PC-3 (cell line): ENCODE measurements at regions not wholly inside any gene's neighbourhood (a gene's known extent, or its start where the extent isn't known, plus 50 kb on each side); places are given as distances from the start of the nearest gene placed in this dataset.

Experiments
- ATAC-seq: fragments of 200-7000 bp; cut with Tn5 transposase; 2 replicates; pipeline ENCODE4 v1.9.1; 2020; ENCODE audit warnings: mild to moderate bottlenecking, moderate library complexity
- BruUV-seq: library from RNA; stranded (reverse); fragments of 400-500 nt; replicated peaks from 2 replicates; lab custom pipeline; 2021; lab: Mats Ljungman, UMichigan
- CTCF ChIA-PET: fragments of 300-600 bp; sonication (Branson Sonifier 250); formaldehyde crosslinking; loops from one replicate; lab custom pipeline; 2022; ENCODE audit warnings: antibody characterized with exemption; lab: Charles Lee
- POLR2A ChIA-PET: fragments of 300-600 bp; sonication (Branson Sonifier 250); formaldehyde crosslinking; loops from one replicate; lab custom pipeline; 2022; ENCODE audit warnings: antibody characterized with exemption; ENCODE audit not compliant: unreplicated experiment; lab: Charles Lee
- DNase-seq: peaks from one replicate; pipeline ENCODE4 v3.0.0-alpha.2; 2015
- H2AFZ ChIP-seq: fragments of 300-600 bp; sonication (generic); 2 replicates; pipeline ENCODE4 v1.6.0; 2016; ENCODE audit warnings: antibody characterized with exemption, low read length
- H3F3A ChIP-seq: fragments of 300-600 bp; sonication (generic); one replicate; pipeline ENCODE4 v1.6.0; 2017; ENCODE audit warnings: antibody characterized with exemption, low read length, control low read depth, mild to moderate bottlenecking; ENCODE audit not compliant: unreplicated experiment
- H3K27ac ChIP-seq: fragments of 300-600 bp; sonication (generic); 2 replicates; pipeline ENCODE4 v1.5.1; 2016; ENCODE audit warnings: mild to moderate bottlenecking, low read length
- H3K27me3 ChIP-seq: fragments of 300-600 bp; sonication (generic); 2 replicates; pipeline ENCODE4 v1.6.1; 2016; ENCODE audit warnings: low read length, mixed read lengths
- H3K36me3 ChIP-seq: fragments of 300-600 bp; sonication (generic); 2 replicates; pipeline ENCODE4 v1.6.1; 2016; ENCODE audit warnings: low read depth, mixed run types, low read length, mixed read lengths
- H3K4me1 ChIP-seq: fragments of 300-600 bp; sonication (generic); 2 replicates; pipeline ENCODE4 v1.5.1; 2016; ENCODE audit warnings: low read length; ENCODE audit not compliant: insufficient read depth
- H3K4me2 ChIP-seq: fragments of 300-600 bp; sonication (generic); 2 replicates; pipeline ENCODE4 v1.6.0; 2016; ENCODE audit warnings: low read length
- H3K4me3 ChIP-seq: fragments of 300-600 bp; sonication (generic); 2 replicates; pipeline ENCODE4 v1.5.1; 2016; ENCODE audit warnings: mild to moderate bottlenecking, low read length, mixed read lengths
- H3K79me2 ChIP-seq: fragments of 300-600 bp; sonication (generic); 2 replicates; pipeline ENCODE4 v1.6.1; 2017; ENCODE audit warnings: low read length, mixed read lengths
- H3K9ac ChIP-seq: fragments of 300-600 bp; sonication (generic); 2 replicates; pipeline ENCODE4 v1.6.0; 2016; ENCODE audit warnings: mild to moderate bottlenecking, low read length
- H3K9me2 ChIP-seq: fragments of 300-600 bp; sonication (generic); replicated peaks from 2 replicates; pipeline ENCODE4 v1.6.1; 2016; ENCODE audit warnings: mixed run types, low read length, mixed read lengths
- H3K9me3 ChIP-seq: fragments of 300-600 bp; sonication (generic); 2 replicates; pipeline ENCODE4 v1.6.1; 2016; ENCODE audit warnings: low read length, mixed read lengths
- H4K20me1 ChIP-seq: fragments of 300-600 bp; sonication (generic); 2 replicates; pipeline ENCODE4 v1.6.1; 2016; ENCODE audit warnings: low read length, mixed read lengths
- CTCF ChIP-seq: fragments of 300-600 bp; sonication (generic); conservative IDR thresholded peaks from 2 replicates; pipeline ENCODE4 v1.5.1; 2017; ENCODE audit warnings: antibody characterized with exemption, low read depth, mild to moderate bottlenecking, low read length
- EZH2 ChIP-seq: fragments of 300-600 bp; sonication (generic); IDR thresholded peaks from one replicate; pipeline ENCODE4 v1.6.1; 2017; ENCODE audit warnings: antibody characterized with exemption, mild to moderate bottlenecking, low read length; ENCODE audit not compliant: unreplicated experiment
- EZH2phosphoT487 ChIP-seq: fragments of 300-600 bp; sonication (generic); IDR thresholded peaks from 2 replicates; pipeline ENCODE4 v1.6.1; 2018; ENCODE audit warnings: mild to moderate bottlenecking, antibody characterized with exemption, low read length, borderline replicate concordance
- intact Hi-C: fragments of 100-400 bp; cut with micrococcal nuclease; formaldehyde crosslinking; loops from 2 replicates; pipeline ENCODE4 v1.9.0; 2023

- TF ChIP-seq CTCF (no peak), EZH2 (no peak), EZH2phosphoT487 (no peak)
- POLR2A ChIA-PET, result no interaction called here
- H3K9me2 ChIP-seq, result no peaks in the 10 kb centered on the region
- CTCF ChIA-PET, result interaction anchor here (0.6 kb wide), 1 partner anchor 878 kb away, joined by 3 read pairs; no protein-coding TSS in a partner anchor
- peaks cover 62% of the 10 kb centered on the region for H3K27me3 ChIP-seq
- no peak overlapping the region for H3K4me3 ChIP-seq
- no peaks in the 10 kb centered on the region for H3K36me3 ChIP-seq
- H3F3A ChIP-seq, result no peaks in the 10 kb centered on the region
- H3K79me2 ChIP-seq, result no peaks in the 10 kb centered on the region
- BruUV-seq, result no TSS peak
- intact Hi-C loops, result no loop called here
- H3K9me3 ChIP-seq, result no peaks in the 10 kb centered on the region
- no peak for ATAC-seq
- H3K9ac ChIP-seq, result no peak overlapping the region
- H4K20me1 ChIP-seq, result no peaks in the 10 kb centered on the region
- H2AFZ ChIP-seq, result no peak overlapping the region
- H3K4me1 ChIP-seq, result no peaks in the 10 kb centered on the region
- DNase-seq, result no peak
- H3K27ac ChIP-seq, result no peak overlapping the region
- H3K4me2 ChIP-seq, result no peak overlapping the region
Measured at GRCh38 chr1:18541046-18541795, 60.5 kb downstream of the KLHDC7A start.

- no peak overlapping the region for H3K4me2 ChIP-seq
- no peaks in the 10 kb centered on the region for H3K79me2 ChIP-seq
- no peaks in the 10 kb centered on the region for H4K20me1 ChIP-seq
- H3K4me1 ChIP-seq, result no peaks in the 10 kb centered on the region
- TF ChIP-seq CTCF, result no peak
- TF ChIP-seq EZH2phosphoT487, result no peak
- TF ChIP-seq EZH2, result no peak
- ATAC-seq, result no peak
- H3K27me3 ChIP-seq, result peaks cover 57% of the 10 kb centered on the region
- intact Hi-C loops, result no loop called here
- no peak for DNase-seq
- H3K9me2 ChIP-seq, result no peaks in the 10 kb centered on the region
- no peaks in the 10 kb centered on the region for H3F3A ChIP-seq
- H3K36me3 ChIP-seq, result no peaks in the 10 kb centered on the region
- CTCF ChIA-PET, result interaction anchor here (0.6 kb wide), 2 partner anchors 34 to 39 kb away, joined by 3 read pairs; no protein-coding TSS in a partner anchor
- H2AFZ ChIP-seq, result no peak overlapping the region
- no TSS peak for BruUV-seq
- POLR2A ChIA-PET, result no interaction called here
- H3K27ac ChIP-seq, result no peak overlapping the region
- H3K4me3 ChIP-seq, result no peak overlapping the region
- H3K9me3 ChIP-seq, result no peaks in the 10 kb centered on the region
- no peak overlapping the region for H3K9ac ChIP-seq
Measured at GRCh38 chr1:18542351-18542750, 61.6 kb downstream of the KLHDC7A start.

GRCh38 chr1:18546026-18546425 is 65.3 kb downstream of the KLHDC7A start:
- H3K9ac ChIP-seq, result no peak overlapping the region
- no peak overlapping the region for H3K27ac ChIP-seq
- no peaks in the 10 kb centered on the region for H3K36me3 ChIP-seq
- H2AFZ ChIP-seq, result no peak overlapping the region
- H3F3A ChIP-seq, result no peaks in the 10 kb centered on the region
- ChIA-PET CTCF (no interaction called here), POLR2A (no interaction called here)
- H3K79me2 ChIP-seq, result no peaks in the 10 kb centered on the region
- no peaks in the 10 kb centered on the region for H4K20me1 ChIP-seq
- H3K9me2 ChIP-seq, result no peaks in the 10 kb centered on the region
- BruUV-seq, result no TSS peak
- no peaks in the 10 kb centered on the region for H3K9me3 ChIP-seq
- ATAC-seq, result no peak
- H3K4me3 ChIP-seq, result no peak overlapping the region
- intact Hi-C loops, result no loop called here
- no peak for DNase-seq
- peaks cover 78% of the 10 kb centered on the region for H3K27me3 ChIP-seq
- H3K4me1 ChIP-seq, result no peaks in the 10 kb centered on the region
- TF ChIP-seq EZH2phosphoT487, result no peak
- no peak for TF ChIP-seq CTCF
- no peak for TF ChIP-seq EZH2
- no peak overlapping the region for H3K4me2 ChIP-seq
